T-helper 22 cell (primary cell): ENCODE measurements at regions not wholly inside any gene's neighbourhood (a gene's known extent, or its start where the extent isn't known, plus 50 kb on each side); places are given as distances from the start of the nearest gene placed in this dataset.
"Not testable (repeated sequence)": the region's sequence is repeated elsewhere in the genome, so short reads cannot be mapped to it uniquely, and the experiment has no call there.

ENCODE experiments used
- DNase-seq: peaks from one replicate; pipeline ENCODE4 v3.0.0-alpha.2; 2020; ENCODE audit warnings: low read depth

- DNase-seq, result no peak
These were observed 103.0 kb upstream of the RAP1B start for GRCh38 chr12:68507657-68508056.

- DNase-seq, result no peak
These were observed 102.1 kb upstream of the RAP1B start for GRCh38 chr12:68508576-68508975.

GRCh38 chr12:68509242-68509641 lies 101.5 kb upstream of the RAP1B start:
- no peak for DNase-seq

GRCh38 chr12:68510397-68510796 lies 100.3 kb upstream of the RAP1B start:
- DNase-seq, result no peak

- no peak for DNase-seq
These were observed 95.8 kb upstream of the RAP1B start for GRCh38 chr12:68514807-68515411.

- DNase-seq, result no peak
These were observed 94.9 kb upstream of the RAP1B start for GRCh38 chr12:68515793-68516192.

- no peak for DNase-seq
These were observed 89.3 kb upstream of the RAP1B start for GRCh38 chr12:68521321-68521839.

GRCh38 chr12:68521848-68522502 lies 88.7 kb upstream of the RAP1B start:
- no peak for DNase-seq

GRCh38 chr12:68529466-68529865 lies 81.2 kb upstream of the RAP1B start:
- DNase-seq, result no peak

- no peak for DNase-seq
These were observed 80.8 kb upstream of the RAP1B start for GRCh38 chr12:68529869-68530268.

- no peak for DNase-seq
These were observed 80.4 kb upstream of the RAP1B start for GRCh38 chr12:68530299-68530698.

- DNase-seq, result no peak
These were observed 79.7 kb upstream of the RAP1B start for GRCh38 chr12:68530965-68531364.

- no peak for DNase-seq
These were observed 78.4 kb upstream of the RAP1B start for GRCh38 chr12:68532204-68532886.

- DNase-seq, result no peak
These were observed 77.8 kb upstream of the RAP1B start for GRCh38 chr12:68532887-68533248.

GRCh38 chr12:68534108-68534507 lies 76.6 kb upstream of the RAP1B start:
- no peak for DNase-seq

- DNase-seq, result no peak
These were observed 73.7 kb upstream of the RAP1B start for GRCh38 chr12:68536885-68537485.

- DNase-seq, result no peak
These were observed 73.1 kb upstream of the RAP1B start for GRCh38 chr12:68537571-68537970.

GRCh38 chr12:68538726-68539614 lies 71.7 kb upstream of the RAP1B start:
- peak; percentile 12 for DNase-seq

- no peak for DNase-seq
These were observed 71.1 kb upstream of the RAP1B start for GRCh38 chr12:68539615-68539952.

- not testable (repeated sequence) for DNase-seq
These were observed 69.9 kb upstream of the RAP1B start for GRCh38 chr12:68540768-68541167.

GRCh38 chr12:68547318-68547717 lies 63.4 kb upstream of the RAP1B start:
- not testable (repeated sequence) for DNase-seq

- not testable (repeated sequence) for DNase-seq
These were observed 58.0 kb upstream of the RAP1B start for GRCh38 chr12:68552605-68553195.
